ENCODE measurements at regions not wholly inside any gene's neighbourhood (a gene's known extent, or its start where the extent isn't known, plus 50 kb on each side); places are given as distances from the start of the nearest gene placed in this dataset.

GRCh38 chr7:124155432-124156022 lies 122.7 kb upstream of the TMEM229A start:
- TF ChIP-seq CTCF (IDR thresholded peaks at IDR 0.05), result peak in 2 of 3 experiments; percentile 10 to 21
- H3K9me3 ChIP-seq, result no peaks in the 10 kb centered on the region
- H3K27me3 ChIP-seq, result no peaks in the 10 kb centered on the region
- DNase-seq (ENCODE audit: low spot score in 2 of 2), result no peak
- no peak overlapping the region for H3K27ac ChIP-seq
- H3K4me3 ChIP-seq, result no peak overlapping the region
- intact Hi-C loops (cut with DNase I), result loop anchor here (10.0 kb wide), 1 partner anchor 629 kb away; no protein-coding TSS in a partner anchor
- H3K4me1 ChIP-seq, result no peaks in the 10 kb centered on the region
- H3K36me3 ChIP-seq, result no peaks in the 10 kb centered on the region

DNA sequence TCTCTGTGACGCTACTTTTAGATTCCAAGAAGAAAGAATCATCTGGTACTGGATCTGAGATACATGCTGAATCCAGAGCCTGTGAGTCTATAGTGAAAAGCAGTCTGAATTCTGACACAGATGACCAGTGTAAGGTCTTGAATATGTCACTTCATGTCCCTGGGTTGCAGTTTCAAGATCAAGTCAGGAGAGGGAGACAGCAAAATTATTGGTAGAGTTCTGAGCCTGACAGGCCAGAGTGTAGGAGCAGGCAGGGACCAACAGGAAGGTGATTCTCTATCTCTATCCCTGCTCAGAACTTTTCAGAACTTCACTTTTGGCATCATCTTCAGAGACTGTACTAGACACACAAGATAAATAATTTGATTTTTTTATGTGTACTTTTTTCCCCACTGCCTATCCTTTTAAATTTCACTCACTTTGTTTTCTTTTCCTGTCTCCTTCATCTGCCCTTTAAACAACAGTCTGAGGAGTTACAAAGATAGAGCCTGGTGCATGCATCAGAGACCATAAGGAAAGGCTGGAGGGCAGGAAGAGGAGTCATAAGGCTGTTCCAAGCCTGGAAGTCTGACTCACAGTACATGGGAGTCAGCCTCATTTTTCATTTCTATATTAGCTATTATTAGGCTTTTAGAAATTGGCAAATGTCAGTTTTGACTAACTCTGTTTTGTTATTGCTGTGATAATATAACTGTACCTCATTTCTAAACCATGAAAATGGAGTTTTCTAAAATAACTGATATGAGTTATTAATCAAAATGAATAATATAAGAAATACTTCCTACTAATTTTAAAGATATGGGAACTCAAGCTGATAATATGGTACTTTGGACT lies 120.2 kb upstream of the TMEM229A start:
- no peaks in the 10 kb centered on the region for H3K9me3 ChIP-seq
- no peaks in the 10 kb centered on the region for H3K4me1 ChIP-seq
- intact Hi-C loops (cut with DNase I), result loop anchor here (10.0 kb wide), 1 partner anchor 632 kb away; no protein-coding TSS in a partner anchor
- DNase-seq (ENCODE audit: low spot score in 2 of 2), result no peak
- H3K36me3 ChIP-seq, result no peaks in the 10 kb centered on the region
- TF ChIP-seq CTCF (IDR thresholded peaks at IDR 0.05), result peak in 1 of 3 experiments; percentile 13
- no peaks in the 10 kb centered on the region for H3K27me3 ChIP-seq
- H3K27ac ChIP-seq, result peak overlapping the region in 1 of 2 donors; percentile 5
- H3K4me3 ChIP-seq, result no peak overlapping the region

- no peak overlapping the region for H3K4me3 ChIP-seq
- no peak overlapping the region for H3K27ac ChIP-seq
- DNase-seq (ENCODE audit: low spot score in 2 of 2), result no peak
- H3K9me3 ChIP-seq, result no peaks in the 10 kb centered on the region
- no peaks in the 10 kb centered on the region for H3K4me1 ChIP-seq
- TF ChIP-seq CTCF (IDR thresholded peaks at IDR 0.05), result no peak
- H3K27me3 ChIP-seq, result no peaks in the 10 kb centered on the region
- H3K36me3 ChIP-seq, result no peaks in the 10 kb centered on the region
- intact Hi-C loops (cut with DNase I), result no loop called here
Observed at GRCh38 chr7:124137664-124138063, 104.8 kb upstream of the TMEM229A start.

DNA sequence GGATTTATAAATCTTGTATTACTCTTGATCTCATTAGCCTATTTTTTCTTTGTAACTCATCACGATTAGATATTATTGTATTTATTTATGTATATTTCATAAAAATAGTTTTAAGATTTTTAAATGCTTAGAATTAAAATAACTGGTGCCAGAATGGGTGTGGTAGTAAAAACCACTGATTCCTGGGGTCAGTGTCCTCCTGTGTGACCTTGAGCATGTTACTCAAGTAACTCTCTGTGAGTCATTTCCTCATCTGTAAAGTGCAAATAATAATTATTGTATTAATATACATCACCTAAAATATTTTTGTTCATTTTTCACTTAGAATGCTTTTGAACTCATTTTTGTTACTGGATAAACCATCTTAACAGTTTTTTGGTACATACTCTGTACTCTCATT lies 91.3 kb upstream of the TMEM229A start:
- no peak overlapping the region for H3K27ac ChIP-seq
- no peaks in the 10 kb centered on the region for H3K9me3 ChIP-seq
- no peak overlapping the region for H3K4me3 ChIP-seq
- intact Hi-C loops (cut with DNase I), result no loop called here
- no peaks in the 10 kb centered on the region for H3K4me1 ChIP-seq
- TF ChIP-seq CTCF (IDR thresholded peaks at IDR 0.05), result no peak
- H3K27me3 ChIP-seq, result no peaks in the 10 kb centered on the region
- H3K36me3 ChIP-seq, result no peaks in the 10 kb centered on the region
- DNase-seq (ENCODE audit: low spot score in 2 of 2), result no peak

- H3K36me3 ChIP-seq, result no peaks in the 10 kb centered on the region
- no peaks in the 10 kb centered on the region for H3K4me1 ChIP-seq
- H3K27me3 ChIP-seq, result no peaks in the 10 kb centered on the region
- intact Hi-C loops (cut with DNase I), result no loop called here
- no peak for TF ChIP-seq CTCF (IDR thresholded peaks at IDR 0.05)
- peaks cover 0 to under 1% of the 10 kb centered on the region in 2 donors for H3K9me3 ChIP-seq
- no peak overlapping the region for H3K27ac ChIP-seq
- no peak overlapping the region for H3K4me3 ChIP-seq
- no peak for DNase-seq (ENCODE audit: low spot score in 2 of 2)
Observed at GRCh38 chr7:124120911-124121310, 88.0 kb upstream of the TMEM229A start.
